Heart left ventricle (tissue), 13 donors: ENCODE measurements at regions not wholly inside any gene's neighbourhood (a gene's known extent, or its start where the extent isn't known, plus 50 kb on each side); places are given as distances from the start of the nearest gene placed in this dataset.

ENCODE experiments used
- CTCF ChIP-seq, 12 donors: fragments of 200-600 bp; sonication (generic) in 4 of 12; IDR thresholded peaks; one replicate each; pipeline versions ENCODE4 v1.5.0 to v1.8.0; 2018 to 2022; ENCODE audit warnings: antibody characterized with exemption in 12 of 12, mild to moderate bottlenecking in 5 of 12
- POLR2A ChIP-seq, 2 donors: fragments of 450-650 bp; IDR thresholded peaks; one replicate each; pipeline ENCODE4 v1.6.1; 2017; ENCODE audit warnings: antibody characterized with exemption in 2 of 2, mild to moderate bottlenecking in 2 of 2, moderate library complexity in 2 of 2
- donor health status: ischemic (EF 13 %, LVEDD 7.1; RV severe dilation, severe dysfunction).
- donor health status: DM: no; HTN: yes; CAD: no.
- donor health status: DM: no; HTN: no; CAD: no.
- donor health status: ischemic (EF 25% LVEDD 6.9; RV normal size, moderate dysfunction).
- donor health status: ischemic (EF 25% LVEDD 5.7; RV mildly dilated, moderate dysfunction).
- donor health status: ischemic (EF 35%, LVEDD 5.7; RV mildly dilated, moderate dysfunction).
- donor health status: nonischemic (EF 11% LVEDD 7.7; RV severe dilation, severe dysfunction).
- donor health status: DM: yes; HTN: yes; CAD: no.
- donor health status: PGD.
- donor health status: ischemic (EF 29% LVEDD 5.4; RV normal size, mild dysfunction).
- donor health status: nonischemic (EF 23%, LVEDD 6.1; RV moderate dilation, normal function).

DNA sequence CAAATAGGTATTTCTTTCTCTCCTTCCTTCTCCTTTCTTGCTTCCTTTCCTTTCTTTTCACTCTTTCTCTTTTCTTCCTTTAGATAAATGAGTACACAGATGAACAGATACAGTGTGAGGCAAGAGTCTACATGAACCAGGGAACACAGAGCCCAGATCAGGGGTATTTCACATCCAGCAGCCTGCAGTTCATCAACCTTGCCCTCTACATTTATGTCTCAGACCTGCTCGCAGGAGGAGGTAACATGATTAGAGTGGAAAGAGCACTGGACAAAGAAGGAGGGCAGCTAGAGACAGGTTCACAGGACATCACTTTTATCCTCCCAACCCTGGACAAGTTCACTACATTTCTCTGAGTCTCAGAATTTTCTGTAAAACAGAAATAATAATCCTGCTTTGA lies 773.1 kb downstream of the NTRK3 start:
- TF ChIP-seq CTCF (IDR thresholded peaks at IDR 0.05) (no peak), POLR2A (IDR thresholded peaks at IDR 0.05) (no peak)
